WI38 (cell line): ENCODE measurements at regions not wholly inside any gene's neighbourhood (a gene's known extent, or its start where the extent isn't known, plus 50 kb on each side); places are given as distances from the start of the nearest gene placed in this dataset.

ENCODE experiments used
- H3K4me3 ChIP-seq: 2 replicates; pipeline ENCODE4 v1.5.1; 2011; ENCODE audit warnings: low read depth, mild to moderate bottlenecking, control low read depth, low read length
- CTCF ChIP-seq: IDR thresholded peaks from 2 replicates; pipeline ENCODE4 v1.5.1; 2012; ENCODE audit warnings: low read depth, mild to moderate bottlenecking, control low read depth, low read length

- peak overlapping the region; percentile 88 for H3K4me3 ChIP-seq
- no peak for TF ChIP-seq CTCF
Observed at GRCh38 chr13:107865318-107865575, 350.1 kb downstream of the LIG4 start.

- no peak for TF ChIP-seq CTCF
- H3K4me3 ChIP-seq, result peak overlapping the region; percentile 88
Observed at GRCh38 chr13:107864543-107865317, 350.6 kb downstream of the LIG4 start.

- no peak overlapping the region for H3K4me3 ChIP-seq
- no peak for TF ChIP-seq CTCF
Observed at GRCh38 chr13:107860284-107860683, 355.1 kb downstream of the LIG4 start.

- H3K4me3 ChIP-seq, result no peak overlapping the region
- TF ChIP-seq CTCF, result no peak
Observed at GRCh38 chr13:107854880-107855279, 360.5 kb downstream of the LIG4 start.

- H3K4me3 ChIP-seq, result no peak overlapping the region
Observed at GRCh38 chr13:107852072-107852471, 363.3 kb downstream of the LIG4 start.

GRCh38 chr13:107851670-107852069 lies 363.7 kb downstream of the LIG4 start:
- no peak for TF ChIP-seq CTCF
- no peak overlapping the region for H3K4me3 ChIP-seq

More at GRCh38 chr13:107852072-107852471, 363.3 kb downstream of the LIG4 start:
- TF ChIP-seq CTCF, result no peak

GRCh38 chr13:107847406-107847805 lies 367.9 kb downstream of the LIG4 start:
- no peak overlapping the region for H3K4me3 ChIP-seq
- TF ChIP-seq CTCF, result no peak
